AG04450 (cell line): ENCODE measurements at regions not wholly inside any gene's neighbourhood (a gene's known extent, or its start where the extent isn't known, plus 50 kb on each side); places are given as distances from the start of the nearest gene placed in this dataset.

ENCODE experiments used
- CTCF ChIA-PET: fragments of 300-600, 350-600 bp; formaldehyde crosslinking; extraction: SDS; loops from one replicate; lab custom pipeline; 2022; ENCODE audit warnings: antibody characterized with exemption, inconsistent platforms; lab: Charles Lee
- POLR2A ChIA-PET: fragments of 350-600 bp; formaldehyde crosslinking; extraction: SDS; loops from one replicate; lab custom pipeline; 2021; ENCODE audit warnings: antibody characterized with exemption, inconsistent platforms; lab: Yijun Ruan, JAX
- DNase-seq: peaks from one replicate; pipeline ENCODE4 v3.0.0-alpha.2; 2011; ENCODE audit warnings: low read depth, low spot score
- H3K27ac ChIP-seq: one replicate; pipeline ENCODE4 v1.5.1; 2012; ENCODE audit warnings: low read depth, low read length, control low read depth
- H3K27me3 ChIP-seq: one replicate; pipeline ENCODE4 v1.6.0; 2012; ENCODE audit warnings: low read length; ENCODE audit not compliant: control insufficient read depth, insufficient read depth
- H3K4me3 ChIP-seq: 2 replicates; pipeline ENCODE4 v1.5.1; 2011; ENCODE audit warnings: mild to moderate bottlenecking, low read depth, low read length, control low read depth
- H3K9me3 ChIP-seq: 2 replicates; pipeline ENCODE4 v1.5.1; 2012; ENCODE audit warnings: low read length; ENCODE audit not compliant: control insufficient read depth, insufficient read depth
- CTCF ChIP-seq: IDR thresholded peaks from 2 replicates; pipeline ENCODE4 v1.5.1; 2011; ENCODE audit warnings: low read depth, low read length, control low read depth, inconsistent platforms

- Histone ChIP-seq H3K9me3 (peaks cover 10% of the 10 kb centered on the region), H3K27me3 (no peaks in the 10 kb centered on the region), H3K27ac (no peak overlapping the region), H3K4me3 (no peak overlapping the region)
- ChIA-PET CTCF (no interaction called here), POLR2A (no interaction called here)
- no peak for DNase-seq
- no peak for TF ChIP-seq CTCF
Observed at GRCh38 chr15:92232876-92233275, 160.8 kb upstream of the ST8SIA2 start.

GRCh38 chr15:92243227-92243626 lies 150.5 kb upstream of the ST8SIA2 start:
- ChIA-PET CTCF (no interaction called here), POLR2A (no interaction called here)
- DNase-seq, result no peak
- TF ChIP-seq CTCF, result no peak
- Histone ChIP-seq H3K4me3 (no peak overlapping the region), H3K9me3 (no peaks in the 10 kb centered on the region; the same call in 1 of the 2 replicates), H3K27me3 (no peaks in the 10 kb centered on the region), H3K27ac (no peak overlapping the region)

GRCh38 chr15:92244703-92245102 lies 149.0 kb upstream of the ST8SIA2 start:
- no peak for TF ChIP-seq CTCF
- Histone ChIP-seq H3K27me3 (no peaks in the 10 kb centered on the region), H3K4me3 (no peak overlapping the region), H3K27ac (no peak overlapping the region), H3K9me3 (no peaks in the 10 kb centered on the region; the same call in 1 of the 2 replicates)
- ChIA-PET CTCF (no interaction called here), POLR2A (no interaction called here)
- no peak for DNase-seq

GRCh38 chr15:92247649-92248242 lies 145.9 kb upstream of the ST8SIA2 start:
- DNase-seq, result no peak
- Histone ChIP-seq H3K9me3 (no peaks in the 10 kb centered on the region; the same call in 1 of the 2 replicates), H3K27ac (no peak overlapping the region), H3K4me3 (no peak overlapping the region), H3K27me3 (no peaks in the 10 kb centered on the region)
- ChIA-PET CTCF (no interaction called here), POLR2A (no interaction called here)
- TF ChIP-seq CTCF, result no peak

GRCh38 chr15:92266796-92267685 lies 126.6 kb upstream of the ST8SIA2 start:
- ChIA-PET POLR2A (no interaction called here), CTCF (no interaction called here)

More at GRCh38 chr15:92266796-92267685, 126.6 kb upstream of the ST8SIA2 start:
- H3K27ac ChIP-seq, result no peak overlapping the region
- no peaks in the 10 kb centered on the region for H3K27me3 ChIP-seq
- no peak for DNase-seq
- H3K4me3 ChIP-seq, result no peak overlapping the region
- H3K9me3 ChIP-seq, result no peaks in the 10 kb centered on the region; the same call in 1 of the 2 replicates
- no peak for TF ChIP-seq CTCF
